ENCODE measurements at regions not wholly inside any gene's neighbourhood (a gene's known extent, or its start where the extent isn't known, plus 50 kb on each side); places are given as distances from the start of the nearest gene placed in this dataset.

DNA sequence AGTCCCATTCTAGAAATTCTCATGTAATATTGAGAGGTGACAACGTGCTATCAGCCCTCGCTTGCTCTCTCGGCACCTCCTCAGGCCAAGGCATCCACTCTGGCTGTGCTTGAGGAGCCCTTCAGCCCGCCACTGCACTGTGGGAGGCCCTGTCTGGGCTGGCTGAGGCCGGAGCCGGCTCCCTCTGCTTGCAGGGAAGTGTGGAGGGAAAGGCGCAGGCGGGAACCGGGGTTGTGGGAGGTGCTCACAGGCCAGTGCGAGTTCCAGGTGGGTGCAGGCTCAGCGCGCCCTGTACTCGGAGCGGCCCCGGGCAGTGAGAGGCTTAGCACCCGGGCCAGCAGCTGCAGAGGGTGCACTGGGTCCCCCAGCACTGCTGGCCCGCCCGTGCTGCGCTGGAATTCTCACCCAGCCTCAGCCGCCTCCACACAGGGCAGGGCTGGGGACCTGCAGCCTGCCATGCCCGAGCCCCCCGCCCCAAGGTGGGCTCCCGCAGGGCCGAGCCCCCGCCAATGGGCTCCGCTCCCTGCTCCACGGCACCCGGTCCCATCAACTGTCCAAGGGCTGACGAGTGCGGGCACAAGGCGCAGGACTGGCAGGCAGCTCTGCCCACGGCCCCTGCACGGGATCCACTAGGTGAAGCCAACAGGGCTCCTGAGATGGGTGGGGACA, 1680.6 kb upstream of the LRRTM1 start:
- no peak overlapping the region for H3K27ac ChIP-seq (ENCODE audit: low read length)
- no CpG with 5 or more reads among the region's 33 CpGs for WGBS (ENCODE audit: insufficient coverage, insufficient read length)
- H3K4me3 ChIP-seq (ENCODE audit: low read length) = no peak overlapping the region

DNA sequence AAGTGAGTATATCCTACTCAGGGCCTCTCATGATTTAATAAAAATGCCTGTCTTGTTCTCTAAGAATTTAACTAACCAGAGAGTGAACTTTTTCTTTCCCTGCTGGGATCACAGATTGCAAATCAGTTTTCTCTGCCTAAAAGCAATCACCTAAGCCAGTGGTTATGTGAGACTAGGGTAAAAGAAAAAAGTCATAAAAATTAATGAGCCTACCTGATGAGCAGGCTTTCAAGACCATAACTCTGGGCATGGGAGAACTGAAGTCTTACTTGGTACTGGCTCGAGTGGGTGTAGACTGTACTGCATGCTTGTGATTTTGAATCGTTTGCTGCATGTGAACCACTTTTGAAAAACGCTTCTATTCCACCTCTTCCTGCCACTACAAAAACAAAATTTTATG, 1677.0 kb upstream of the LRRTM1 start:
- Histone ChIP-seq H3K27me3 (ENCODE audit: control insufficient read depth, insufficient read depth, low read length) (no peaks in the 10 kb centered on the region), H3K27ac (ENCODE audit: low read length) (no peak overlapping the region), H3K9me3 (ENCODE audit: control insufficient read depth, insufficient read depth, low read length) (no peaks in the 10 kb centered on the region), H3K4me3 (ENCODE audit: low read length) (no peak overlapping the region), H3K36me3 (ENCODE audit: control insufficient read depth, insufficient read depth, low read length) (no peaks in the 10 kb centered on the region), H3K4me1 (ENCODE audit: control insufficient read depth, insufficient read depth, low read length) (no peaks in the 10 kb centered on the region; the same call in 1 of the 2 replicates)
- no CpG with 5 or more reads among the region's 3 CpGs for WGBS (ENCODE audit: insufficient coverage, insufficient read length)
- DNase-seq (ENCODE audit: low read depth, low spot score) = no peak

More for the DNA sequence above, 1680.6 kb upstream of the LRRTM1 start:
- Histone ChIP-seq H3K4me1 (ENCODE audit: control insufficient read depth, insufficient read depth, low read length) (no peaks in the 10 kb centered on the region; the same call in 1 of the 2 replicates), H3K27me3 (ENCODE audit: control insufficient read depth, insufficient read depth, low read length) (no peaks in the 10 kb centered on the region), H3K36me3 (ENCODE audit: control insufficient read depth, insufficient read depth, low read length) (no peaks in the 10 kb centered on the region), H3K9me3 (ENCODE audit: control insufficient read depth, insufficient read depth, low read length) (no peaks in the 10 kb centered on the region)
- DNase-seq (ENCODE audit: low read depth, low spot score) = no peak

DNA sequence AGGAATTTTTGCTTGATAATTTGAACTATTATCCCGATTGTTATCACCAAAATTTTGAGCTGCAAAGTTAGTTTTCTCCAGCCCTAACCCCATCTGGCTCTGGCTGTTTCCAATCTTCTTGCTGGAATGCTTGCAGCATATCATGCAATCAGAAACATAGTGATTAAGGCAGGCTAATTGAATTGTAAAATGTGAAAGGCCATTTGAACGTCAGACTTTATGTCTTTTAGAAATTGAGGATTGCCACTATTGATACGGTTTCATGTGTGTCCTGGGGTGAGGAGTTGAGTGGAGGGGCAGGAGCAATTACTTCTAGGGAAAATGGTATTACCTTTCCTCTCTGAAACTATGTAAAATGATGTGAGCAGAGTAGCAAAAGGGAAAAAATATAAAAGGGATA, 1674.5 kb upstream of the LRRTM1 start:
- Histone ChIP-seq H3K27ac (ENCODE audit: low read length) (no peak overlapping the region), H3K9me3 (ENCODE audit: control insufficient read depth, insufficient read depth, low read length) (no peaks in the 10 kb centered on the region), H3K4me1 (ENCODE audit: control insufficient read depth, insufficient read depth, low read length) (no peaks in the 10 kb centered on the region), H3K4me3 (ENCODE audit: low read length) (no peak overlapping the region), H3K27me3 (ENCODE audit: control insufficient read depth, insufficient read depth, low read length) (no peaks in the 10 kb centered on the region), H3K36me3 (ENCODE audit: control insufficient read depth, insufficient read depth, low read length) (no peaks in the 10 kb centered on the region)
- WGBS (ENCODE audit: insufficient coverage, insufficient read length) = no CpG with 5 or more reads among the region's 3 CpGs
- no peak for DNase-seq (ENCODE audit: low read depth, low spot score)

DNA sequence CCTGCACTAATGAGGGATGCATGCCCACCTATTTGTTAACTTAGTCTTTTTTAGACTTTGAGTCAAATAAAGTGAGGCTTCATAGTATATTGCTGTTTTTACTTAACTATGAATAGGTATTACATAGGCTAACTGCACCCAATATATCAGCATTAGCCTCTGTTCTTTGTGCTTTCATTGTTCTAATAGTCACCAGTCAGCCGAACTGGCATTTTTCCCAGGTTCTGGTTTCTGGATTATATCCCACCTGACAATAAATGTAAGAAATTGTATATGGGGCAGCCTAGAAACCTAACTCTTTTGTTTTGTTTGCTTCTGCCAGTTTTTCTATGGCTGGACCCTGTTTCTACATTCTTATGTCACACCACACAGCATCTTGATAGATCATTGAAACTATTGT, 1672.4 kb upstream of the LRRTM1 start:
- WGBS (ENCODE audit: insufficient coverage, insufficient read length) = no CpG with 5 or more reads among the region's 1 CpG
- no peaks in the 10 kb centered on the region for H3K36me3 ChIP-seq (ENCODE audit: control insufficient read depth, insufficient read depth, low read length)
- no peak overlapping the region for H3K4me3 ChIP-seq (ENCODE audit: low read length)
- no peak overlapping the region for H3K27ac ChIP-seq (ENCODE audit: low read length)
- H3K4me1 ChIP-seq (ENCODE audit: control insufficient read depth, insufficient read depth, low read length) = no peaks in the 10 kb centered on the region
- H3K9me3 ChIP-seq (ENCODE audit: control insufficient read depth, insufficient read depth, low read length) = no peaks in the 10 kb centered on the region
- DNase-seq (ENCODE audit: low read depth, low spot score) = no peak
- H3K27me3 ChIP-seq (ENCODE audit: control insufficient read depth, insufficient read depth, low read length) = no peaks in the 10 kb centered on the region

DNA sequence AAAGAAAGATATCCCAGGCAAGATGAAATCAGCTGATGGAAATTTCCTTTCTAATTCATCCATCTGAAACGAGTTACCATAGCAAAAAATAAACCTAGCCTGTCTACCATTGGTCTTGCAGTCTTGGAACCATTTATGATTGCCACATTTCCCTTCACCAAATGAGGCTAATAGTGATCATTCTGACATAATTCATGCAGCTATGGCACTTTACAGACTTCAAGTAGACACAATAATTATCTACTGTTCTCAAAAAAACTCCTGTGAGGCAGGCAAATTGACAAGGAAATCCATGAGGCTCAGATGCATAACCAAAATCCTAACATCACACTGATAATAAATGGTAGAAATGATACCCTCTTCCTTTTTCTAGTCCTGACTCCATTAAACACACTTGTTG, 1669.7 kb upstream of the LRRTM1 start:
- no CpG with 5 or more reads among the region's 1 CpG for WGBS (ENCODE audit: insufficient coverage, insufficient read length)
- DNase-seq (ENCODE audit: low read depth, low spot score) = no peak
- Histone ChIP-seq H3K27ac (ENCODE audit: low read length) (no peak overlapping the region), H3K4me1 (ENCODE audit: control insufficient read depth, insufficient read depth, low read length) (no peaks in the 10 kb centered on the region), H3K27me3 (ENCODE audit: control insufficient read depth, insufficient read depth, low read length) (no peaks in the 10 kb centered on the region), H3K9me3 (ENCODE audit: control insufficient read depth, insufficient read depth, low read length) (no peaks in the 10 kb centered on the region), H3K4me3 (ENCODE audit: low read length) (no peak overlapping the region), H3K36me3 (ENCODE audit: control insufficient read depth, insufficient read depth, low read length) (no peaks in the 10 kb centered on the region)

DNA sequence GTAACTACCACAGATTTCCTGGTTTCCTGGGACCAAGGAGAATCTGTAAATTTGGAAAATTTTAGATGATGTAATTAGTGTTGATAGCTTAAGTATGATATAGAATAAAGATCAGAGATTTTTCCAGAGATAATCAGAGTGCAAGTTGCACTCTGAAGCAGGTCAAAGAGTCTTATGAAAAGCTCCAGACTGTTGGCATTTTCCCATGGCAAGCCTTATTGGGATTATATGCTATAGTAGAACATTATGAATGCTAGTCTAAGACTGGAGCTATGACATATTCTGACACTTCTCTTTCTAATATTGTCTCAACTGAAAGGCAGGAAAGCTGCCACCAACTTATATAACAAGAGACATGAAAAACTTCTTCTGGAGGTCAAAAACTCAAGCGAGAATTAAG, 1638.3 kb upstream of the LRRTM1 start:
- Histone ChIP-seq H3K27ac (ENCODE audit: low read length) (no peak overlapping the region), H3K36me3 (ENCODE audit: control insufficient read depth, insufficient read depth, low read length) (no peaks in the 10 kb centered on the region), H3K9me3 (ENCODE audit: control insufficient read depth, insufficient read depth, low read length) (no peaks in the 10 kb centered on the region), H3K27me3 (ENCODE audit: control insufficient read depth, insufficient read depth, low read length) (no peaks in the 10 kb centered on the region), H3K4me3 (ENCODE audit: low read length) (no peak overlapping the region), H3K4me1 (ENCODE audit: control insufficient read depth, insufficient read depth, low read length) (no peaks in the 10 kb centered on the region)
- WGBS (ENCODE audit: insufficient coverage, insufficient read length) = no CpG with 5 or more reads among the region's 1 CpG
- DNase-seq (ENCODE audit: low read depth, low spot score) = no peak

DNA sequence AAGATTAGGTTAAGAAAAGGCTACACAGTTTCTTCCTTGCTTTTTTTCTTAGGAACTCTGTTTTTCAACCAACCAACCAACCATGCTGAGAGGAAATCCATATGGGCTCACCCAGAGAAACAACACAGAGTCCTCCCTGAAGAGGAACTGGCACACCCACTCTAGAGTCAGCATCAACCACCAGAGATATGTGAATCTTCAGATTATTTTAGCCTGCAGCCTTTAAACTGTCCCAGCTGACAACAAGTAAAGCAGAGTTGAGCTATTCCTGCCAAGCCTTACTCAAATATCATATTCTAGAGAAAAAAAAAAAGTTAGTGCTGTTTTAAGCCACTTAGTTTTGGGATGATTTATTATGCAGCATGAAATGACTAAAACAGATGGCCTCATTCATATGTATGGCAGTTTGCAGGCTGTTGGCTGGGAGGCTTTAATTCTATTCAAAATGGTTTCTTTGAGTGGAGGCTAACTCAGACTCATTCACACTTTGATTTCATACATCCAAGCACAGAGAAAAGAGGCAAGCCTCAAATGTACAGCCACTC, 1637.7 kb upstream of the LRRTM1 start:
- no peak overlapping the region for H3K4me3 ChIP-seq (ENCODE audit: low read length)
- no peaks in the 10 kb centered on the region for H3K27me3 ChIP-seq (ENCODE audit: control insufficient read depth, insufficient read depth, low read length)
- H3K36me3 ChIP-seq (ENCODE audit: control insufficient read depth, insufficient read depth, low read length) = no peaks in the 10 kb centered on the region
- DNase-seq (ENCODE audit: low read depth, low spot score) = no peak
- no peaks in the 10 kb centered on the region for H3K4me1 ChIP-seq (ENCODE audit: control insufficient read depth, insufficient read depth, low read length)
- no peaks in the 10 kb centered on the region for H3K9me3 ChIP-seq (ENCODE audit: control insufficient read depth, insufficient read depth, low read length)
- H3K27ac ChIP-seq (ENCODE audit: low read length) = no peak overlapping the region

DNA sequence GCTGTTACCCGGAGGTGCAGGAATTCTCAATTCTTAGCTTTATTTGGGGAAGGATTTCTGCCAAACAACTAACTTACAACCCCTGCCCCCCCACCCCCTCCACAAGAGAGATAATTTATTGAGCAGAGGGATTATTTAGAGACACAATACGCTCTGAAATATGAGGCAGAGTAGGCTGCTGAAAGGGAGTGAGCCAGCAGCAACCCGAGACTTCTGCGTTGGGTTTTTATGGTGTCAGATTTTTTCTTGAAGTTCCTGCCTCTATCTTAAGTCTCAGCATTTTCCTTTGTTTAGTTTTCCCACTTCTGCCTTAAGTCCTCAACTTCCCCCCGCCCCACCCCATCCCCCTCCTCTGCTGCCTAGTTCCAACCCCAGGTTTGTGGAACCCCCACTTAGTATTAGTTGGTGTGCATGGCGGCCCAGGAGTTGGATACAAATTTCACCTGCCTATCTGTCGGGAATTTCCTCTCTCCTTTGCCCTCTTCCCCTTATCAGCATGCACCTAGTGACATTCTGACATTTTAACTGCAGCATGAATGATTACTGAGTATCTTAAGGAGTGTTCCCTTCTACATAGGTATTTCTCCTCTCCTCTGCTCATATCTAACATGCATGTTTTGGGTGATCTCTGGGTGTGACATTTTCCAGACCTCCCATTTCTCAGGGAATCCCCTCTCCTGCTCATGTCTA, 1635.9 kb upstream of the LRRTM1 start:
- no peaks in the 10 kb centered on the region for H3K4me1 ChIP-seq (ENCODE audit: control insufficient read depth, insufficient read depth, low read length)
- H3K27ac ChIP-seq (ENCODE audit: low read length) = no peak overlapping the region
- H3K36me3 ChIP-seq (ENCODE audit: control insufficient read depth, insufficient read depth, low read length) = no peaks in the 10 kb centered on the region
- H3K27me3 ChIP-seq (ENCODE audit: control insufficient read depth, insufficient read depth, low read length) = no peaks in the 10 kb centered on the region
- WGBS (ENCODE audit: insufficient coverage, insufficient read length) = no CpG with 5 or more reads among the region's 7 CpGs
- H3K4me3 ChIP-seq (ENCODE audit: low read length) = no peak overlapping the region
- DNase-seq (ENCODE audit: low read depth, low spot score) = no peak
- no peaks in the 10 kb centered on the region for H3K9me3 ChIP-seq (ENCODE audit: control insufficient read depth, insufficient read depth, low read length)

DNA sequence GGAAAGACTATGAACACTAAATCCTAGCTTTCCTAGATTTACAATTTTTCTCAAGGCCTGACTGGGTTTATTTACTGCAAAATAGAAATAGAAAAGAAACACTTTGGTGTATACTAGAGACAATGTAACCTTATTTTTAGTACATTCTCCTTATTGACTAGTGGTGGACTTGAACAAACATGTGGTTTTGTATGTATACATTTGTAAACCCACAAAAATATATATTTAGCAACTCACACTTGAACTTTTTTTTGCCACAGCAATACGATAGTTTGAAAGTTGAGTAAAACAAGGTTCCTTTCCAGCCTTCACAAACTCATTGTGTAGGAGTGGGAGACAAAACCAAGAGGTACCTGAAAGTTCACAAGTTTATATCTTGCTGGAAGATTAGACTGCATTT, 1633.4 kb upstream of the LRRTM1 start:
- no peak for DNase-seq (ENCODE audit: low read depth, low spot score)
- Histone ChIP-seq H3K4me3 (ENCODE audit: low read length) (no peak overlapping the region), H3K9me3 (ENCODE audit: control insufficient read depth, insufficient read depth, low read length) (no peaks in the 10 kb centered on the region), H3K4me1 (ENCODE audit: control insufficient read depth, insufficient read depth, low read length) (no peaks in the 10 kb centered on the region), H3K27ac (ENCODE audit: low read length) (no peak overlapping the region), H3K36me3 (ENCODE audit: control insufficient read depth, insufficient read depth, low read length) (no peaks in the 10 kb centered on the region), H3K27me3 (ENCODE audit: control insufficient read depth, insufficient read depth, low read length) (no peaks in the 10 kb centered on the region)
- no CpG with 5 or more reads among the region's 1 CpG for WGBS (ENCODE audit: insufficient coverage, insufficient read length)

DNA sequence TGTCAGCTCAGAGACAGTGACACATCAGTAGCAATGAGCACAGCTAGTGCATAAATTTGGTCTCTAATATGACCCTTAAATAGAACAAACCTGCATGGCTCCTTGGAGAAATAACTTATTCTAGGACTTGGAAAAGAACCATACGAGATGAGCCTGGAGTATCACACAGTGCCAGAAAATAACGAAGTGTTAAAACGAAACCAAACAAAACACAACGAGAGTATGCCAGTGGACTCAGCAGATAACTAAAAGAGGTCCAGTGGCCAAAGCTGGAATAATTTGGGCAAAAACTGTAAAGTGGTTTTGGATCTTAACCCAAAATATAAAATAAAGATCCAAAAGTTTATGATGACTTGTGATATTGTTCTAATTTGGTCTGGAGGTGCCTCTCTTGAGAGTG, 1599.0 kb upstream of the LRRTM1 start:
- Histone ChIP-seq H3K27me3 (ENCODE audit: control insufficient read depth, insufficient read depth, low read length) (no peaks in the 10 kb centered on the region), H3K27ac (ENCODE audit: low read length) (no peak overlapping the region), H3K9me3 (ENCODE audit: control insufficient read depth, insufficient read depth, low read length) (no peaks in the 10 kb centered on the region), H3K4me3 (ENCODE audit: low read length) (no peak overlapping the region), H3K4me1 (ENCODE audit: control insufficient read depth, insufficient read depth, low read length) (no peaks in the 10 kb centered on the region), H3K36me3 (ENCODE audit: control insufficient read depth, insufficient read depth, low read length) (no peaks in the 10 kb centered on the region)
- WGBS (ENCODE audit: insufficient coverage, insufficient read length) = no CpG with 5 or more reads among the region's 4 CpGs
- no peak for DNase-seq (ENCODE audit: low read depth, low spot score)

DNA sequence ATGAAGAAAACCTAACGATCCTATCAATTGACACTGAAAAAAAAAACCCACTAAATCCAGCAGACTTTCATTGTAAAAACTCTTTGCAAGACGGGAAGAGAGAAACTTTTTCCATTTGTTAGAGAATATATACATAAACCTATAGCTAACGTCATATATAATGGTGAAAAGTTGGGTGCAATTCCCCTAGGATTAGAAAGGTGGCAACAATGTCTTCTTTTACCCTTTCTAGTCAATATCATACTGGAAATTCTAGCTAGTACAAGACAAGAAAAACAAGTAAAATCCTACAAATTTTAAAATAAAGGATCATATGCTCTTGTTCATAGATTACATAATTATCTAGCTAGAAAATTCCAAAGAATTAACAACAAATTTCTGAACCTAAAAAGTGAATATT, 1596.5 kb upstream of the LRRTM1 start:
- WGBS (ENCODE audit: insufficient coverage, insufficient read length) = no CpG with 5 or more reads among the region's 3 CpGs
- DNase-seq (ENCODE audit: low read depth, low spot score) = no peak
- Histone ChIP-seq H3K36me3 (ENCODE audit: control insufficient read depth, insufficient read depth, low read length) (no peaks in the 10 kb centered on the region), H3K27me3 (ENCODE audit: control insufficient read depth, insufficient read depth, low read length) (no peaks in the 10 kb centered on the region), H3K4me1 (ENCODE audit: control insufficient read depth, insufficient read depth, low read length) (no peaks in the 10 kb centered on the region), H3K9me3 (ENCODE audit: control insufficient read depth, insufficient read depth, low read length) (no peaks in the 10 kb centered on the region), H3K27ac (ENCODE audit: low read length) (no peak overlapping the region), H3K4me3 (ENCODE audit: low read length) (no peak overlapping the region)

Measured in iPS DF 6.9 (cell line).